ENCODE measurements at regions not wholly inside any gene's neighbourhood (a gene's known extent, or its start where the extent isn't known, plus 50 kb on each side); places are given as distances from the start of the nearest gene placed in this dataset.
A peak's percentile ranks its signal among the peaks of the same experiment; 100 is the strongest.

DNA sequence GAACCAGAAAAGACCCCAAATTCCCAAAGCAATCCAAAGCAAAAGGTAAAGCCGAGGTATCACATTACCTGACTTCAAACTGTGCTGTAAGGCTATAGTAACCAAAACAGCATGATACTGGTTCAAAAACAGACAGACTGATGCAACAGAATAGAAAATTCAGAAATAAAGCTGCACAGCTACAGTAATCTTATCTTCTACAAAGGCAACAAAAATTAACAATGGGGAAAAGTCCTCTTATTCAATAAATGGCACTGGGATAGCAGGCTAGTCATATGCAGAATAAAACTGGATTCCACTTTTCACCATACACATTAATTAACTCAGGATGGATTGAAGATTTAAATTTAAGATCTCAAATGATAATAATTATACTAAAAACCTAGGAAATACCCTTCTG is 392.6 kb upstream of the CBLB start:
- DNase-seq: no peak
- Histone ChIP-seq H3K4me3 (ENCODE audit: low read depth, low read length) (no peak overlapping the region), H3K27ac (no peak overlapping the region), H3K36me3 (replicated peaks) (no peaks in the 10 kb centered on the region), H3K27me3 (replicated peaks) (no peaks in the 10 kb centered on the region)
- in situ Hi-C loops (cut with HindIII; ENCODE audit: low pct_ligation_motif_present, low sequenced_read_pairs): no loop called here
- TF ChIP-seq, protein P1, sequence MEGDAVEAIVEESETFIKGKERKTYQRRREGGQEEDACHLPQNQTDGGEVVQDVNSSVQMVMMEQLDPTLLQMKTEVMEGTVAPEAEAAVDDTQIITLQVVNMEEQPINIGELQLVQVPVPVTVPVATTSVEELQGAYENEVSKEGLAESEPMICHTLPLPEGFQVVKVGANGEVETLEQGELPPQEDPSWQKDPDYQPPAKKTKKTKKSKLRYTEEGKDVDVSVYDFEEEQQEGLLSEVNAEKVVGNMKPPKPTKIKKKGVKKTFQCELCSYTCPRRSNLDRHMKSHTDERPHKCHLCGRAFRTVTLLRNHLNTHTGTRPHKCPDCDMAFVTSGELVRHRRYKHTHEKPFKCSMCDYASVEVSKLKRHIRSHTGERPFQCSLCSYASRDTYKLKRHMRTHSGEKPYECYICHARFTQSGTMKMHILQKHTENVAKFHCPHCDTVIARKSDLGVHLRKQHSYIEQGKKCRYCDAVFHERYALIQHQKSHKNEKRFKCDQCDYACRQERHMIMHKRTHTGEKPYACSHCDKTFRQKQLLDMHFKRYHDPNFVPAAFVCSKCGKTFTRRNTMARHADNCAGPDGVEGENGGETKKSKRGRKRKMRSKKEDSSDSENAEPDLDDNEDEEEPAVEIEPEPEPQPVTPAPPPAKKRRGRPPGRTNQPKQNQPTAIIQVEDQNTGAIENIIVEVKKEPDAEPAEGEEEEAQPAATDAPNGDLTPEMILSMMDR (IDR thresholded peaks at IDR 0.05; ENCODE audit: low read depth, low read length, missing control alignments): no peak

DNA sequence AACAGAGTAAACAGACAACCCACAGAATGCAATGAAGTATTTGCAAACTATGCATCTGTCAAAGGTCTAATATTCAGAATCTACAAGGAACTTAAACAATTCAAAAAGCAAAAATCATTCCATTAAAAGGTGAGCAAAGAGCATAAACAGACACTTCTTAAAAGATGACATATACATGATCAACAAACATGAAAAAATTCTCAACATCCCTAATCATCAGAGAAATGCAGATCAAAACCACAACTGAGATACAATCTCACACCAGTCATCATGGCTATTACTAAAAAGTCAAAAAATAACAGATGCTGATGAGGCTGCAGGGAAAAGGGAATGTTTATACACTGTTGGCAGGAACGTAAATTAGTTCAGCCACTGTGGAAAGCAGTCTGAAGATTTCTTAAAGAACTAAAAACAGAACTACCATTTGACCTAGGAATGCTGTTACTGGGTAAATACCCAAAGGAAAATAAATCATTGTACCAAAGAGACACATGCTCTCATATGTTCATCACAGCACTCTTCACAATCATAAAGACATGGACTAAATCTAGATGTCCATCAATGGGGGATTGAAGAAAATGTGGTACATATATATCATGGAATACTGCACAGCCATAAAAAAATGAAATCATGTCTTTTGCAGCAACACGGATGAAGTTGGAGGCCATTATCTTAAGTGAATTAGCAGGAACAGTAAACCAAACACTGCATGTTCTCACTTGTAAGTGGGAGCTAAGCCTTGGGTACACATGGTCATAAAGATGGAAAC is 393.3 kb upstream of the CBLB start:
- in situ Hi-C loops (cut with HindIII; ENCODE audit: low pct_ligation_motif_present, low sequenced_read_pairs): no loop called here
- H3K36me3 ChIP-seq (replicated peaks): no peaks in the 10 kb centered on the region
- DNase-seq: peak; percentile 29

DNA sequence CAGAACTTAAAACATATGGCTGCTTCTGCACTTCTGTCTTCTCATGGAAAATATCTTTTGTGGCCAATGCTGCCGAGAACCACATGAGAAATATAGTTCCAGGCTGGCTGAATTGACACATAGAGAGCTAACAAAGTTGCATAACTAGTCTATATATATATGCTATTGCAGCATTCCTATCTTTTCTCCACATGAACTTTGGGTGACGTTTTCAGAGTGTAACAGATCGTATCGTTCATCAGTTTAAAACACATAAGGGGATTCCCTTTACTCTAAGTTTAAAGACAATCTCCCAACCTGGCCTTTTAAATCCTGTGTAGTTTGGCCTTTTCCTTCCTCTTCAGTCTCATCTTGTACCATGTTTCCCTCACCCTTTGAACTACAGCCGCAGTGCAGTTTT is 394.2 kb upstream of the CBLB start:
- no peak overlapping the region for H3K4me3 ChIP-seq (ENCODE audit: low read depth, low read length)
- no peaks in the 10 kb centered on the region for H3K27me3 ChIP-seq (replicated peaks)
- TF ChIP-seq, protein P1 (IDR thresholded peaks at IDR 0.05; ENCODE audit: low read depth, low read length, missing control alignments): no peak
- H3K36me3 ChIP-seq (replicated peaks): no peaks in the 10 kb centered on the region
- DNase-seq: peak; percentile 16
- no peak overlapping the region for H3K27ac ChIP-seq
- in situ Hi-C loops (cut with HindIII; ENCODE audit: low pct_ligation_motif_present, low sequenced_read_pairs): no loop called here

More for the DNA sequence above, 393.3 kb upstream of the CBLB start:
- Histone ChIP-seq H3K27me3 (replicated peaks) (no peaks in the 10 kb centered on the region), H3K27ac (no peak overlapping the region), H3K4me3 (ENCODE audit: low read depth, low read length) (no peak overlapping the region)
- TF ChIP-seq, protein P1 (IDR thresholded peaks at IDR 0.05; ENCODE audit: low read depth, low read length, missing control alignments): no peak

DNA sequence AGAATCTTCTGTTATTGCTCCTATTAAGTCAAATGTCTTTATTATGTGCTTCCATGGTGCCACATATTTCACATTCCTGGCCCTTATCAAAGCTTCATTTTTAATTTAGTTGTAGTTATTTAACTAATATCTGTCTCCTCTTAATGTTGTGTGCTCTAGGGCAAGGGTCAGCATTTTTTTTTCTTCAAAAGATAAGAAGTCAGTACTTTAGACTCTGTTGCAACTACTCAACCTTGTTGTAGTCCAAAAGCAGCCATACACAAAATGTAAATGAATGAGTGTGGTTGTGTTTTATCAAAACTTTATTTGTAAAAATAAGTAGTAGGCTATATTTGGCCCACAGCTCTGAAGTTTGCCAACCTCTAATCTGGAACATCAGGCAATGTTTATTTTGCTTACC is 394.7 kb upstream of the CBLB start:
- H3K27me3 ChIP-seq (replicated peaks): no peaks in the 10 kb centered on the region
- H3K4me3 ChIP-seq (ENCODE audit: low read depth, low read length): no peak overlapping the region
- TF ChIP-seq, protein P1 (IDR thresholded peaks at IDR 0.05; ENCODE audit: low read depth, low read length, missing control alignments): no peak
- no peaks in the 10 kb centered on the region for H3K36me3 ChIP-seq (replicated peaks)
- in situ Hi-C loops (cut with HindIII; ENCODE audit: low pct_ligation_motif_present, low sequenced_read_pairs): no loop called here
- no peak overlapping the region for H3K27ac ChIP-seq
- no peak for DNase-seq

DNA sequence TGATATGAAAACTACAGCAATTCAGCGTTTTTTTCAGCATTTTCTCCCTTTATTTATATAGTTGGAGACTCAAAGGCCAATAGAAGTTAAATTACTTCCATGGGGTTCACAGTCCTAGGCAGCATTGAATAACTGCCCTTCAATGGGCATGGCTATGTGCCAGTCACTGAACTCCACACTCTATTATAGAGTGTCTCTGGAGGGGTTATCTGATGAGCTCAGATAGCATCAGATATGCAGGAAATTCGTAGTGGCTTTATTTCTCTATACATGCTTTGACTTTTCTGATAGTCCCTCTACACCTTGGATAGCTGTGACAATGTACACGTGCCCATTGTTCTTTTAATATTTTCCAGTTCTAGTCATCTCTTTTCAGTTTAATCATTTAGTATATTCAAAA is 396.9 kb upstream of the CBLB start:
- no peak for DNase-seq
- Histone ChIP-seq H3K27ac (no peak overlapping the region), H3K36me3 (replicated peaks) (no peaks in the 10 kb centered on the region), H3K4me3 (ENCODE audit: low read depth, low read length) (no peak overlapping the region), H3K27me3 (replicated peaks) (no peaks in the 10 kb centered on the region)
- in situ Hi-C loops (cut with HindIII; ENCODE audit: low pct_ligation_motif_present, low sequenced_read_pairs): no loop called here
- TF ChIP-seq, protein P1 (IDR thresholded peaks at IDR 0.05; ENCODE audit: low read depth, low read length, missing control alignments): no peak

DNA sequence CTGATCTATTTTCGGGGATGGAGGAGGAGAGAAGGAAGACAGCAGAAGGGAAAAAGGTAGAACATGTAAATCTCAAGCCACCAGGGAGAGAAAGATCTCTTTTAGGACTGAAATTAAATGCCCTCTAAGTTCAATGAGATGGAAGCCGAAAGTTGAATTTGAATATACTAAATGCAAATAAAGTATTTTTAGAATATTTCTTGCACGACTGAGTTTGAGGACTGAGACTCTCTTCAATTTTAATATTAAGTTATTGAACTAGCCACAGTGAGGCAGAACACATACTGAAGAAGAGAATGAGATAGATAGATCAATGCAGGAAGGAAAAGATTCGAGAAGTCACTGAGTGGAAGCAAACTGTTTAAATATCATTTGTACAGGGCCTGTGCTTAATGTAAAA is 399.9 kb upstream of the CBLB start:
- TF ChIP-seq, protein P1 (IDR thresholded peaks at IDR 0.05; ENCODE audit: low read depth, low read length, missing control alignments): no peak
- in situ Hi-C loops (cut with HindIII; ENCODE audit: low pct_ligation_motif_present, low sequenced_read_pairs): no loop called here
- DNase-seq: no peak
- no peak overlapping the region for H3K4me3 ChIP-seq (ENCODE audit: low read depth, low read length)
- H3K36me3 ChIP-seq (replicated peaks): no peaks in the 10 kb centered on the region
- H3K27me3 ChIP-seq (replicated peaks): no peaks in the 10 kb centered on the region
- no peak overlapping the region for H3K27ac ChIP-seq

Measured in brain microvascular endothelial cell (primary cell).